HFFc6 (cell line): ENCODE measurements at regions not wholly inside any gene's neighbourhood (a gene's known extent, or its start where the extent isn't known, plus 50 kb on each side); places are given as distances from the start of the nearest gene placed in this dataset.

Experiments
- DNase-seq: peaks from one replicate; pipeline ENCODE4 v3.0.0-alpha.2; 2018
- H3K27ac Mint-ChIP-seq: 2 replicates; pipeline ENCODE4 v1.8.0; 2020; ENCODE audit warnings: mild to moderate bottlenecking, mixed read lengths
- H3K27me3 Mint-ChIP-seq: 2 replicates; pipeline ENCODE4 v1.8.0; 2021; ENCODE audit warnings: mild to moderate bottlenecking, moderate library complexity, mixed read lengths; ENCODE audit not compliant: insufficient read depth
- H3K36me3 Mint-ChIP-seq: 2 replicates; pipeline ENCODE4 v1.8.0; 2021; ENCODE audit warnings: low read depth, mixed read lengths
- H3K4me1 Mint-ChIP-seq: 2 replicates; pipeline ENCODE4 v1.8.0; 2020; ENCODE audit warnings: low read depth, mixed read lengths
- H3K4me3 Mint-ChIP-seq: 2 replicates; pipeline ENCODE4 v1.8.0; 2020; ENCODE audit warnings: mild to moderate bottlenecking, moderate library complexity, mixed read lengths
- H3K9me3 Mint-ChIP-seq: 2 replicates; pipeline ENCODE4 v1.8.0; 2020; ENCODE audit warnings: mild to moderate bottlenecking, mixed read lengths
- TF ChIP-seq, protein P1 (sequence below): fragments of 200-600 bp; sonication (generic); IDR thresholded peaks from 2 replicates; pipeline ENCODE4 v1.5.0; 2021; ENCODE audit warnings: antibody characterized with exemption, mild to moderate bottlenecking

GRCh38 chr1:83075107-83075506, 923.8 kb downstream of the TTLL7 start:
- TF ChIP-seq, protein P1, sequence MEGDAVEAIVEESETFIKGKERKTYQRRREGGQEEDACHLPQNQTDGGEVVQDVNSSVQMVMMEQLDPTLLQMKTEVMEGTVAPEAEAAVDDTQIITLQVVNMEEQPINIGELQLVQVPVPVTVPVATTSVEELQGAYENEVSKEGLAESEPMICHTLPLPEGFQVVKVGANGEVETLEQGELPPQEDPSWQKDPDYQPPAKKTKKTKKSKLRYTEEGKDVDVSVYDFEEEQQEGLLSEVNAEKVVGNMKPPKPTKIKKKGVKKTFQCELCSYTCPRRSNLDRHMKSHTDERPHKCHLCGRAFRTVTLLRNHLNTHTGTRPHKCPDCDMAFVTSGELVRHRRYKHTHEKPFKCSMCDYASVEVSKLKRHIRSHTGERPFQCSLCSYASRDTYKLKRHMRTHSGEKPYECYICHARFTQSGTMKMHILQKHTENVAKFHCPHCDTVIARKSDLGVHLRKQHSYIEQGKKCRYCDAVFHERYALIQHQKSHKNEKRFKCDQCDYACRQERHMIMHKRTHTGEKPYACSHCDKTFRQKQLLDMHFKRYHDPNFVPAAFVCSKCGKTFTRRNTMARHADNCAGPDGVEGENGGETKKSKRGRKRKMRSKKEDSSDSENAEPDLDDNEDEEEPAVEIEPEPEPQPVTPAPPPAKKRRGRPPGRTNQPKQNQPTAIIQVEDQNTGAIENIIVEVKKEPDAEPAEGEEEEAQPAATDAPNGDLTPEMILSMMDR: no peak
- H3K4me1 Mint-ChIP-seq: no peaks in the 10 kb centered on the region
- peaks cover 12% of the 10 kb centered on the region; the same call in 1 of the 2 replicates for H3K9me3 Mint-ChIP-seq
- H3K27me3 Mint-ChIP-seq: no peaks in the 10 kb centered on the region
- no peak overlapping the region for H3K27ac Mint-ChIP-seq
- no peak overlapping the region for H3K4me3 Mint-ChIP-seq
- H3K36me3 Mint-ChIP-seq: no peaks in the 10 kb centered on the region
- no peak for DNase-seq

GRCh38 chr1:83067954-83068353, 931.0 kb downstream of the TTLL7 start:
- H3K4me1 Mint-ChIP-seq: peaks cover 13% of the 10 kb centered on the region; the same call in 1 of the 2 replicates
- no peaks in the 10 kb centered on the region; the same call in 1 of the 2 replicates for H3K9me3 Mint-ChIP-seq
- H3K36me3 Mint-ChIP-seq: no peaks in the 10 kb centered on the region
- no peak overlapping the region for H3K4me3 Mint-ChIP-seq
- no peak overlapping the region for H3K27ac Mint-ChIP-seq
- DNase-seq: no peak
- TF ChIP-seq, protein P1: no peak
- no peaks in the 10 kb centered on the region for H3K27me3 Mint-ChIP-seq

GRCh38 chr1:83065952-83066727, 932.8 kb downstream of the TTLL7 start:
- Mint-ChIP-seq H3K27ac (no peak overlapping the region), H3K36me3 (no peaks in the 10 kb centered on the region), H3K4me3 (no peak overlapping the region), H3K9me3 (peaks cover 4% of the 10 kb centered on the region; the same call in 1 of the 2 replicates), H3K4me1 (peaks cover 13% of the 10 kb centered on the region; the same call in 1 of the 2 replicates), H3K27me3 (no peaks in the 10 kb centered on the region)
- TF ChIP-seq, protein P1: no peak
- no peak for DNase-seq

DNA sequence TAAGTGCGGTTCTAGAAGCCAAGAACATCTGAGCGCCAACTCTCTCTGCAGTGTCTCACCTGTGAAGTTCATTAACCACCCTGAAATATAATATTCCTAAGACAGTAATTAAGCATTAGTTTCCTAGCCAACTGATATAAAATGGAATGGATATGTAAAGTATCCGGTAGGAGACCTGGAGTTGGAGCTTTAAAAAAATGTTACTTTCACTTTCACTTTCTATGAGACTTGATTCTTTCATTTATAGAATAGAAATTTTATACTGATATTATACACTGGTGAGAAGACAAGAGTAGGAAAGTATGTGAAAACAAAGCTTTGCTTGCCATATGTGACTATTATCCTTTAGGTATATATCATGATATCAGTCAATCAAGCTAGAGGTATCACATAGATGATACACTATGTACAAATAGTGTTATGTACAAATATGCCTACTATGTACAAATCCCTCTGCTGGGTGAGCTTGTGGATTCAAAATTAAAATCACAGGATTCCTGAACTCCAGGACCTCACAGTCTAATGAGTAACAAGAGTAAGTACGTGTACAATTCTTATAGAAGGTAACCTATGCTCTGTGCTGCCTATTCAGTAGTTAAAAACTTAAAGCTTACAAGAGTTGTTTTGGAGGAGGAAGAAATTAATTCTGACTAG, 934.2 kb downstream of the TTLL7 start:
- H3K36me3 Mint-ChIP-seq: no peaks in the 10 kb centered on the region

DNA sequence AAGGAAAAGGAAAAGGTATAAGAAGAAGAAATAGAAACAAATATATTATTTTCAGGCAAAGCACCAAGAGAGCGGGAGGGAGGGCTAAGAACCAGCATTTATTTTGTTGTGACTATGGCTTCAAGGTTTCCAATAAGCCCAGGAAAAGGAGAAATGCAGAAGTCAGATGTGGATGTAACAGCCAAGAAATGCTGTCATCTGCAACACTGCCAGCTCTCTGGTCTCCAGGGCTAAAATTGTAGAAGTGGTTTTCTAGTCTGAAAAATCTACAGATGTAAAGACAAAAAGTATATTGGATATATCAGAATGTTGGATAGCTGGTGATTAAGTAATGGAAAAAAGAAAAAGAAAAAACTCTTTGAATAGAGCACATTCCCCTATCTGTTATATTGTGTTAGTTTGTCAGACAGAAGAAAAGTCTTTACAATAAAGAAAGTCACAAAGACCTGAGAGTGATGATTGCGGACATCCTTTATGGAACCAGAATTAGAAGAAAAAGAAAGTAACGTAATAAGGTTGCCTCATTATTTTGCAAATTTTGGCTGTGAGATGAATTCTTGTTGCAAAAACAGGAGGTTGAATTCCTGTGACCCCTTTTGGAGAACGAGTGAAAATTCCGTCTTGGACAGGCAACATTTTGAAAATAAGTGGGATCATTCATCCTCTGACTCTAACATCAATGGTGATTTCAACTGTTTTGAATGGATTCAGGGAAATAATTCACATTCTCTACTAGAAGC, 938.1 kb downstream of the TTLL7 start:
- no peaks in the 10 kb centered on the region for H3K27me3 Mint-ChIP-seq
- no peaks in the 10 kb centered on the region for H3K36me3 Mint-ChIP-seq
- DNase-seq: no peak
- H3K9me3 Mint-ChIP-seq: peaks cover 12% of the 10 kb centered on the region
- TF ChIP-seq, protein P1: no peak
- peaks cover 13% of the 10 kb centered on the region; the same call in 1 of the 2 replicates for H3K4me1 Mint-ChIP-seq
- H3K4me3 Mint-ChIP-seq: no peak overlapping the region
- H3K27ac Mint-ChIP-seq: no peak overlapping the region

More for the DNA sequence above, 934.2 kb downstream of the TTLL7 start:
- no peak overlapping the region for H3K27ac Mint-ChIP-seq
- TF ChIP-seq, protein P1: no peak
- peaks cover 5% of the 10 kb centered on the region for H3K9me3 Mint-ChIP-seq
- DNase-seq: no peak
- no peaks in the 10 kb centered on the region for H3K27me3 Mint-ChIP-seq
- peak overlapping the region; percentile 86 for H3K4me3 Mint-ChIP-seq
- peaks cover 13% of the 10 kb centered on the region; the same call in 1 of the 2 replicates for H3K4me1 Mint-ChIP-seq
